Activated CD4-positive, alpha-beta T cell treated with anti-CD3 and anti-CD28 coated beads, Interleukin-2, Interleukin-4, amounts not matched to agents 100 ng/mL and 50 ng/mL, durations not matched to agents 16 hours and 8 hours (primary cell): ENCODE measurements at regions not wholly inside any gene's neighbourhood (a gene's known extent, or its start where the extent isn't known, plus 50 kb on each side); places are given as distances from the start of the nearest gene placed in this dataset.

Source experiments
- DNase-seq: peaks from one replicate; pipeline ENCODE4 v3.0.0-alpha.2; 2020; ENCODE audit warnings: low spot score

GRCh38 chr5:93161661-93162654 lies 419.1 kb downstream of the NR2F1-AS1 start:
- DNase-seq, result no peak

GRCh38 chr5:93158841-93159240 lies 422.2 kb downstream of the NR2F1-AS1 start:
- no peak for DNase-seq

- no peak for DNase-seq
Measured at GRCh38 chr5:93156566-93156965, 424.5 kb downstream of the NR2F1-AS1 start.

GRCh38 chr5:93154535-93154934 lies 426.5 kb downstream of the NR2F1-AS1 start:
- DNase-seq, result no peak

- DNase-seq, result no peak
Measured at GRCh38 chr5:93153461-93153860, 427.6 kb downstream of the NR2F1-AS1 start.

- no peak for DNase-seq
Measured at GRCh38 chr5:93151896-93152295, 429.1 kb downstream of the NR2F1-AS1 start.

- DNase-seq, result no peak
Measured at GRCh38 chr5:93151121-93151520, 429.9 kb downstream of the NR2F1-AS1 start.

- no peak for DNase-seq
Measured at GRCh38 chr5:93150311-93151012, 430.6 kb downstream of the NR2F1-AS1 start.

- no peak for DNase-seq
Measured at GRCh38 chr5:93145767-93146166, 435.3 kb downstream of the NR2F1-AS1 start.

- DNase-seq, result no peak
Measured at GRCh38 chr5:93145019-93145418, 436.0 kb downstream of the NR2F1-AS1 start.

GRCh38 chr5:93141969-93142368 lies 439.1 kb downstream of the NR2F1-AS1 start:
- no peak for DNase-seq

- DNase-seq, result no peak
Measured at GRCh38 chr5:93130624-93131490, 450.2 kb downstream of the NR2F1-AS1 start.

- DNase-seq, result no peak
Measured at GRCh38 chr5:93126634-93127033, 454.4 kb downstream of the NR2F1-AS1 start.

GRCh38 chr5:93123127-93123526 lies 457.9 kb downstream of the NR2F1-AS1 start:
- no peak for DNase-seq

GRCh38 chr5:93122446-93122845 lies 458.6 kb downstream of the NR2F1-AS1 start:
- no peak for DNase-seq

GRCh38 chr5:93120771-93121170 lies 460.2 kb downstream of the NR2F1-AS1 start:
- no peak for DNase-seq

GRCh38 chr5:93120051-93120450 lies 461.0 kb downstream of the NR2F1-AS1 start:
- no peak for DNase-seq

- DNase-seq, result no peak
Measured at GRCh38 chr5:93117751-93118531, 463.1 kb downstream of the NR2F1-AS1 start.

GRCh38 chr5:93107805-93108520 lies 473.1 kb downstream of the NR2F1-AS1 start:
- DNase-seq, result no peak

- no peak for DNase-seq
Measured at GRCh38 chr5:93107141-93107540, 473.9 kb downstream of the NR2F1-AS1 start.

- no peak for DNase-seq
Measured at GRCh38 chr5:93101661-93102060, 479.4 kb downstream of the NR2F1-AS1 start.
